OCI-LY1 (cell line): ENCODE measurements at regions not wholly inside any gene's neighbourhood (a gene's known extent, or its start where the extent isn't known, plus 50 kb on each side); places are given as distances from the start of the nearest gene placed in this dataset.

ENCODE experiments used
- H2AFZ ChIP-seq: fragments of 200-600 bp; sonication (generic), shearing (Covaris generic); 2 replicates; pipeline ENCODE4 v1.6.0; 2014; ENCODE audit warnings: antibody characterized with exemption, mild to moderate bottlenecking, low read length
- H3F3A ChIP-seq: fragments of 200-600 bp; sonication (generic), shearing (Covaris generic); 2 replicates; pipeline ENCODE4 v1.6.0; 2014; ENCODE audit warnings: mild to moderate bottlenecking, antibody characterized with exemption, low read length, moderate library complexity; ENCODE audit not compliant: insufficient read depth
- H3K27ac ChIP-seq: fragments of 200-600 bp; sonication (generic); 2 replicates; pipeline ENCODE4 v1.5.1; 2014; ENCODE audit warnings: low read length, mixed run types, mild to moderate bottlenecking, low read depth; ENCODE audit not compliant: poor library complexity, severe bottlenecking
- H3K27me3 ChIP-seq: fragments of 200-600 bp; sonication (generic); 2 replicates; pipeline ENCODE4 v1.6.0; 2014; ENCODE audit warnings: antibody characterized with exemption, mild to moderate bottlenecking, low read length, moderate library complexity; ENCODE audit not compliant: insufficient read depth
- H3K36me3 ChIP-seq: fragments of 200-600 bp; sonication (generic); 2 replicates; pipeline ENCODE4 v1.6.1; 2014; ENCODE audit warnings: mild to moderate bottlenecking, antibody characterized with exemption, low read length, moderate library complexity, mixed read lengths; ENCODE audit not compliant: insufficient read depth
- H3K4me1 ChIP-seq: fragments of 200-600 bp; sonication (generic); 2 replicates; pipeline ENCODE4 v1.5.1; 2014; ENCODE audit warnings: mild to moderate bottlenecking, low read length, moderate library complexity; ENCODE audit not compliant: insufficient read depth, severe bottlenecking
- H3K4me2 ChIP-seq: fragments of 200-600 bp; sonication (generic), shearing (Covaris generic); 2 replicates; pipeline ENCODE4 v1.6.1; 2014; ENCODE audit warnings: low read length
- H3K4me3 ChIP-seq: fragments of 200-600 bp; sonication (generic); 2 replicates; pipeline ENCODE4 v1.5.1; 2014; ENCODE audit warnings: low read length, low read depth, mild to moderate bottlenecking, mixed read lengths; ENCODE audit not compliant: poor library complexity, severe bottlenecking
- H3K79me2 ChIP-seq: fragments of 200-600 bp; shearing (Covaris generic); 2 replicates; pipeline ENCODE4 v1.6.1; 2016; ENCODE audit warnings: mixed run types, low read length, mixed read lengths; ENCODE audit not compliant: insufficient read depth
- H3K9ac ChIP-seq: fragments of 200-600 bp; sonication (generic), shearing (Covaris generic); 2 replicates; pipeline ENCODE4 v1.6.1; 2014; ENCODE audit warnings: mild to moderate bottlenecking, low read length, mixed read lengths
- H3K9me2 ChIP-seq: fragments of 200-600 bp; sonication (generic), shearing (Covaris generic); 2 replicates; pipeline ENCODE4 v1.6.1; 2014; ENCODE audit warnings: low read depth, mild to moderate bottlenecking, low read length, mixed read lengths
- H3K9me3 ChIP-seq: fragments of 200-600 bp; shearing (Covaris generic); 2 replicates; pipeline ENCODE4 v1.6.1; 2014; ENCODE audit warnings: low read length, mixed read lengths
- H4K20me1 ChIP-seq: fragments of 200-600 bp; sonication (generic), shearing (Covaris generic); 2 replicates; pipeline ENCODE4 v1.6.0; 2016; ENCODE audit warnings: mild to moderate bottlenecking, low read length; ENCODE audit not compliant: insufficient read depth
- CTCF ChIP-seq: fragments of 200-600 bp; sonication (generic), shearing (Covaris generic); IDR thresholded peaks from 2 replicates; pipeline ENCODE4 v1.5.1; 2017; ENCODE audit warnings: mild to moderate bottlenecking, antibody characterized with exemption, low read length, moderate library complexity, mixed read lengths
- EZH2 ChIP-seq: fragments of 200-600 bp; sonication (generic), shearing (Covaris generic); IDR thresholded peaks from 2 replicates; pipeline ENCODE4 v1.8.0; 2017; ENCODE audit warnings: borderline replicate concordance, mixed run types, mild to moderate bottlenecking, antibody characterized with exemption, low read length, moderate library complexity, mixed read lengths

- Histone ChIP-seq H3K4me2 (no peak overlapping the region), H3K9ac (no peak overlapping the region), H3K27me3 (no peaks in the 10 kb centered on the region), H3F3A (no peaks in the 10 kb centered on the region), H3K4me3 (no peak overlapping the region), H3K9me2 (no peaks in the 10 kb centered on the region), H4K20me1 (no peaks in the 10 kb centered on the region), H3K79me2 (no peaks in the 10 kb centered on the region), H2AFZ (no peak overlapping the region), H3K36me3 (no peaks in the 10 kb centered on the region), H3K27ac (no peak overlapping the region), H3K4me1 (no peaks in the 10 kb centered on the region), H3K9me3 (no peaks in the 10 kb centered on the region)
- TF ChIP-seq EZH2 (no peak), CTCF (no peak)
Observed at GRCh38 chr4:138866314-138866713, 149.3 kb upstream of the NOCT start.

GRCh38 chr4:138865765-138866164, 149.8 kb upstream of the NOCT start:
- TF ChIP-seq CTCF (no peak), EZH2 (no peak)
- H4K20me1 ChIP-seq, result no peaks in the 10 kb centered on the region
- H3K27me3 ChIP-seq, result no peaks in the 10 kb centered on the region
- H3K4me2 ChIP-seq, result no peak overlapping the region
- no peaks in the 10 kb centered on the region for H3K79me2 ChIP-seq
- H3K4me3 ChIP-seq, result no peak overlapping the region
- no peaks in the 10 kb centered on the region for H3K4me1 ChIP-seq
- no peak overlapping the region for H2AFZ ChIP-seq
- H3K9me3 ChIP-seq, result no peaks in the 10 kb centered on the region
- no peaks in the 10 kb centered on the region for H3K9me2 ChIP-seq
- H3K36me3 ChIP-seq, result no peaks in the 10 kb centered on the region
- H3F3A ChIP-seq, result no peaks in the 10 kb centered on the region
- H3K27ac ChIP-seq, result no peak overlapping the region
- H3K9ac ChIP-seq, result no peak overlapping the region

GRCh38 chr4:138864961-138865720, 150.4 kb upstream of the NOCT start:
- no peak overlapping the region for H3K9ac ChIP-seq
- no peaks in the 10 kb centered on the region for H3K36me3 ChIP-seq
- no peaks in the 10 kb centered on the region for H3K9me2 ChIP-seq
- H3F3A ChIP-seq, result no peaks in the 10 kb centered on the region
- H3K27me3 ChIP-seq, result no peaks in the 10 kb centered on the region
- H3K27ac ChIP-seq, result no peak overlapping the region
- no peak for TF ChIP-seq CTCF
- TF ChIP-seq EZH2, result no peak
- H4K20me1 ChIP-seq, result no peaks in the 10 kb centered on the region
- no peaks in the 10 kb centered on the region for H3K79me2 ChIP-seq
- H3K9me3 ChIP-seq, result no peaks in the 10 kb centered on the region
- H3K4me1 ChIP-seq, result no peaks in the 10 kb centered on the region
- H3K4me3 ChIP-seq, result no peak overlapping the region
- H2AFZ ChIP-seq, result no peak overlapping the region
- no peak overlapping the region for H3K4me2 ChIP-seq
